H1 (cell line): ENCODE measurements at regions not wholly inside any gene's neighbourhood (a gene's known extent, or its start where the extent isn't known, plus 50 kb on each side); places are given as distances from the start of the nearest gene placed in this dataset.

Source experiments
- CHD7 ChIP-seq: fragments of 300-600 bp; sonication (generic); IDR thresholded peaks from 2 replicates; pipeline ENCODE4 v1.7.1; 2012; ENCODE audit warnings: low read length, moderate library complexity, mild to moderate bottlenecking, inconsistent platforms; ENCODE audit not compliant: insufficient replicate concordance
- CTBP2 ChIP-seq: IDR thresholded peaks from 2 replicates; pipeline ENCODE4 v1.7.0; 2011; ENCODE audit warnings: borderline replicate concordance, mild to moderate bottlenecking, moderate library complexity, mixed read lengths, low read length; ENCODE audit not compliant: insufficient read depth, insufficient read length
- RNF2 ChIP-seq: fragments of 200-900, 300-1000 bp; sonication (generic); IDR thresholded peaks from 2 replicates; pipeline ENCODE4 v1.7.1; 2016; ENCODE audit warnings: borderline replicate concordance, low read depth, mild to moderate bottlenecking, antibody characterized with exemption, low read length; ENCODE audit not compliant: poor library complexity, severe bottlenecking; ENCODE audit errors: missing control alignments
- SP1 ChIP-seq: IDR thresholded peaks from 2 replicates; pipeline ENCODE4 v1.6.1; 2011; ENCODE audit warnings: low read depth, low read length
- TAF1 ChIP-seq: IDR thresholded peaks from 2 replicates; pipeline ENCODE4 v1.6.1; 2011; ENCODE audit warnings: mild to moderate bottlenecking, low read depth, low read length
- YY1 ChIP-seq: IDR thresholded peaks from 2 replicates; pipeline ENCODE4 v1.6.1; 2011; ENCODE audit warnings: low read depth, mild to moderate bottlenecking, low read length

GRCh38 chr7:66505009-66505408 is 123.7 kb upstream of the KCTD7 start (continued):
- no peak for TF ChIP-seq RNF2
- TF ChIP-seq SP1 = no peak
- no peak for TF ChIP-seq CTBP2
- TF ChIP-seq CHD7 = no peak
- TF ChIP-seq YY1 = no peak
- no peak for TF ChIP-seq TAF1
